Activated B cell treated with CpG ODN at 0.5 μM for 24 hours (primary cell): ENCODE measurements at regions not wholly inside any gene's neighbourhood (a gene's known extent, or its start where the extent isn't known, plus 50 kb on each side); places are given as distances from the start of the nearest gene placed in this dataset.

Experiments
- ATAC-seq: fragments of 200-7000 bp; cut with Tn5 transposase; one replicate; pipeline ENCODE4 v1.10.0; 2021; ENCODE audit warnings: low read depth, mild to moderate bottlenecking, moderate library complexity
- CTCF ChIA-PET: fragments of 350-600 bp; sonication (Branson Sonifier 250); formaldehyde crosslinking; loops from one replicate; lab custom pipeline; 2021; ENCODE audit warnings: antibody characterized with exemption; lab: Charles Lee
- POLR2A ChIA-PET: fragments of 350-600 bp; sonication (Branson Sonifier 250); formaldehyde crosslinking; loops from one replicate; lab custom pipeline; 2021; ENCODE audit warnings: antibody characterized with exemption; lab: Charles Lee
- DNase-seq: peaks from one replicate; pipeline ENCODE4 v3.0.0; 2022
- H3K27ac Mint-ChIP-seq: one replicate; pipeline ENCODE4 v1.8.0; 2020; ENCODE audit warnings: mixed read lengths
- H3K27me3 Mint-ChIP-seq: one replicate; pipeline ENCODE4 v1.8.0; 2021; ENCODE audit warnings: mixed read lengths
- H3K36me3 Mint-ChIP-seq: one replicate; pipeline ENCODE4 v1.8.0; 2021; ENCODE audit warnings: low read depth, mixed read lengths
- H3K4me1 Mint-ChIP-seq: one replicate; pipeline ENCODE4 v1.8.0; 2021; ENCODE audit warnings: mixed read lengths
- H3K4me3 Mint-ChIP-seq: one replicate; pipeline ENCODE4 v1.8.0; 2020; ENCODE audit warnings: mild to moderate bottlenecking, mixed read lengths
- H3K9me3 Mint-ChIP-seq: one replicate; pipeline ENCODE4 v1.8.0; 2020; ENCODE audit warnings: mixed read lengths
- CTCF ChIP-seq: fragments of 200-600 bp; IDR thresholded peaks from one replicate; pipeline ENCODE4 v1.8.0; 2022; ENCODE audit warnings: antibody characterized with exemption, mild to moderate bottlenecking
- intact Hi-C: fragments of 100-400 bp; cut with micrococcal nuclease; formaldehyde crosslinking; loops from one replicate; pipeline ENCODE4 v1.15.1; 2024

GRCh38 chr2:136306836-136307235, 188.9 kb upstream of the CXCR4 start:
- no peak for TF ChIP-seq CTCF
- peaks cover 32% of the 10 kb centered on the region for H3K4me1 Mint-ChIP-seq
- H3K4me3 Mint-ChIP-seq, result no peak overlapping the region
- POLR2A ChIA-PET, result no interaction called here
- no peaks in the 10 kb centered on the region for H3K9me3 Mint-ChIP-seq
- DNase-seq (no peak), ATAC-seq (no peak)
- intact Hi-C loops, result no loop called here
- no peaks in the 10 kb centered on the region for H3K27me3 Mint-ChIP-seq
- CTCF ChIA-PET, result no interaction called here
- H3K27ac Mint-ChIP-seq, result no peak overlapping the region
- H3K36me3 Mint-ChIP-seq, result no peaks in the 10 kb centered on the region

DNA sequence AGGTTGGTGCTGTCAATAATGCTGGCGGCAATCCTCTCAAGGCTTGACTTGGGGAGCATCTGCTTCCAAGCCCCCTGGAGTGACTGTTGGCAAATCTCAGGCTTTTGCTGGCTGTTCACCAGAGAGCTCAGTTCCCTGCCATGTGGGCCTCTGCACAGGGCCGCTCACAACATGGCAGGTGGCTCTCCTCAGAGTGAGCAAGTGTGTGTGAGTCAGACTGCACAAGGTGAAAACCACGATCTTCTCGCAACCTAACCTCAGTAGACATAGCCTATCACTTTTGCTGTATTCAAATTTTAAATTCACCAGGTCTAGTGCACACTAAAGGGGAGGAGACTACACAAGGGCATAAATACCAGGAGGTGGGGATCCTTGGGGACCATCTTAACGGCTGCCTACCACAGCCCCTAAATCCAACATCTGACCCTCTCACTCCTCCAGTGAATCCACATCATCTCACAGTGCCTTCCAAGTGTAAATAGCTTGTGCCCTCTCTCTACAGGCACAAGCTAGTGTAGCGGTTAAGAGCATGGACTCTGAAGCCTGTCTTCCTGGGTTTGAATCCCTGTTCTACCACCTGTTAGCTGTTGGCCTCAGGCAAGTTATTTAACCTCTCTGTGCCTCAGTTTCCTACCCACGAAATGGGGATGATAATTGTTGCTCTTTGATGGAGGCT, 187.7 kb upstream of the CXCR4 start:
- no peak for DNase-seq
- no peak overlapping the region for H3K4me3 Mint-ChIP-seq

DNA sequence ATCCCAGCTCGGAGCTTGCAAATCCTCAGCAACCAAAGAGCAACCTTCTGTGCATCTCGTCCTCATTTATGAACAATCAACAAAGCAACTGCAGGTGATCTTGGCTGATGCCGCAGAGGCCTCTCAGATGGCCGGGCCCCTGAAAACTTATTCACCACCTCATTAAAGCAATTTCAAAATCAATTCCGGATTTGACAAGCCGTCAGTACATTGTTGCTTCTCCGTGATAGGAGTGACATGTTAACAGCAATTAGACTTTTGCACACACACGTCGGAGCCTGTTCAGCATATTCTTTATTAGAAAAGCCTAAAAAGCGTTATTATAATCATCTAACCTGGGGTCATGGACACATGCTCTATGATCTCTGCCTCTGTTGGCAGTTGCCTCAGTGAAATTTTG, 183.1 kb upstream of the CXCR4 start:
- H3K27me3 Mint-ChIP-seq, result no peaks in the 10 kb centered on the region
- H3K4me1 Mint-ChIP-seq, result peaks cover 12% of the 10 kb centered on the region
- ATAC-seq, result no peak
- ChIA-PET POLR2A (interaction anchor here (1.0 kb wide), 1 partner anchor 10 kb away, joined by 4 read pairs; no protein-coding TSS in a partner anchor), CTCF (no interaction called here)
- H3K36me3 Mint-ChIP-seq, result no peaks in the 10 kb centered on the region
- H3K9me3 Mint-ChIP-seq, result no peaks in the 10 kb centered on the region
- no peak for DNase-seq
- H3K27ac Mint-ChIP-seq, result no peak overlapping the region
- intact Hi-C loops, result no loop called here
- no peak for TF ChIP-seq CTCF
- no peak overlapping the region for H3K4me3 Mint-ChIP-seq

More for the DNA sequence above, 187.7 kb upstream of the CXCR4 start:
- Mint-ChIP-seq H3K36me3 (no peaks in the 10 kb centered on the region), H3K9me3 (no peaks in the 10 kb centered on the region), H3K27ac (peak overlapping the region; percentile 72), H3K4me1 (peaks cover 23% of the 10 kb centered on the region), H3K27me3 (no peaks in the 10 kb centered on the region)
- ChIA-PET CTCF (no interaction called here), POLR2A (interaction anchor here (0.6 to 1.2 kb wide), 8 partner anchors 10 to 189 kb away, joined by 3 to 4 read pairs (median 3); no protein-coding TSS in a partner anchor)
- intact Hi-C loops, result no loop called here
- no peak for TF ChIP-seq CTCF
- ATAC-seq, result peak; percentile 95

DNA sequence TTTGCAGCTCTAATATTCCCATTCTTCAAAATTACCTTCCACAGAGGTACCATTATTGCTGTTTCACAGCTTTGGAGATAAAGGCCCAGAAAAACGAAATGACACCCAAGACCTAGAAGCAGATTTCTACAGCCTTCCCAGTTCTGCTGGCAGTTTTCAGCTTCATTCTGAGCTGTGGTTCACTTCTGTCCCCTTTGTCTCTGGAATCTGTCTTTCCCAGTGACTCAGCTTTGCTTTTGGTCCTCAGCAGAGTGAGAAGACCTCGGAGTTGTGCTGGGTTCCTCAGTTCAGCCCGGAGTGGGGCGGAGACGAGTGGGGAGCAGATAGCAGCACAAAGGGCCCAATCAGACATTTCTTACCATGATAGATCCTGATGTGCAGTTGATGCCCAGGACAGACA, 180.7 kb upstream of the CXCR4 start:
- ATAC-seq (no peak), DNase-seq (no peak)
- ChIA-PET CTCF (no interaction called here), POLR2A (interaction anchor here (0.6 kb wide), 1 partner anchor 258 kb away, joined by 4 read pairs; no protein-coding TSS in a partner anchor)
- Mint-ChIP-seq H3K9me3 (no peaks in the 10 kb centered on the region), H3K36me3 (no peaks in the 10 kb centered on the region), H3K27ac (no peak overlapping the region), H3K27me3 (no peaks in the 10 kb centered on the region), H3K4me1 (no peaks in the 10 kb centered on the region), H3K4me3 (no peak overlapping the region)
- intact Hi-C loops, result no loop called here
- TF ChIP-seq CTCF, result no peak

GRCh38 chr2:136297994-136298393, 180.0 kb upstream of the CXCR4 start:
- Mint-ChIP-seq H3K36me3 (no peaks in the 10 kb centered on the region), H3K4me3 (no peak overlapping the region), H3K9me3 (no peaks in the 10 kb centered on the region), H3K27me3 (no peaks in the 10 kb centered on the region), H3K27ac (no peak overlapping the region), H3K4me1 (no peaks in the 10 kb centered on the region)
- no peak for TF ChIP-seq CTCF
- intact Hi-C loops, result no loop called here
- DNase-seq (no peak), ATAC-seq (no peak)
- ChIA-PET CTCF (no interaction called here), POLR2A (interaction anchor here (0.6 kb wide), 1 partner anchor 257 kb away, joined by 4 read pairs; no protein-coding TSS in a partner anchor)
